GM12892 (cell line): ENCODE measurements at regions not wholly inside any gene's neighbourhood (a gene's known extent, or its start where the extent isn't known, plus 50 kb on each side); places are given as distances from the start of the nearest gene placed in this dataset.

Experiments used
- POLR2A ChIP-seq: IDR thresholded peaks from 2 replicates; pipeline ENCODE4 v1.6.1; 2011; ENCODE audit warnings: low read depth, low read length, control low read depth
- POLR2AphosphoS5 ChIP-seq: IDR thresholded peaks from 2 replicates; pipeline ENCODE4 v1.6.1; 2011; ENCODE audit warnings: low read depth, low read length, control low read depth
- TAF1 ChIP-seq: IDR thresholded peaks from 2 replicates; pipeline ENCODE4 v1.6.1; 2011; ENCODE audit warnings: low read depth, mild to moderate bottlenecking, control low read depth, low read length, borderline replicate concordance

- TF ChIP-seq POLR2A (no peak), POLR2AphosphoS5 (no peak), TAF1 (no peak)
These were observed 334.8 kb downstream of the TEX13C start for GRCh38 chrX:125654501-125654900.
